ENCODE measurements at regions not wholly inside any gene's neighbourhood (a gene's known extent, or its start where the extent isn't known, plus 50 kb on each side); places are given as distances from the start of the nearest gene placed in this dataset.
"Not testable (repeated sequence)": the region's sequence is repeated elsewhere in the genome, so short reads cannot be mapped to it uniquely, and the experiment has no call there.

GRCh38 chr2:33907866-33908265, 308.8 kb upstream of the FAM98A start:
- Histone ChIP-seq H4K20me1 (ENCODE audit: insufficient read depth, low read length) (no peaks in the 10 kb centered on the region), H3K4me3 (ENCODE audit: low read length) (no peak overlapping the region)

GRCh38 chr2:33906129-33906528, 307.0 kb upstream of the FAM98A start:
- H3K9ac ChIP-seq (ENCODE audit: low read length); H3K27me3 ChIP-seq (ENCODE audit: low read depth, low read length); H3K79me2 ChIP-seq (ENCODE audit: low read length); H3K9me3 ChIP-seq (ENCODE audit: insufficient read depth, low read length); H3K36me3 ChIP-seq (replicated peaks; ENCODE audit: low read depth, low read length); H2AFZ ChIP-seq (ENCODE audit: low read depth, low read length); H3K27ac ChIP-seq (ENCODE audit: low read length); H4K20me1 ChIP-seq (ENCODE audit: insufficient read depth, low read length); H3K4me2 ChIP-seq (ENCODE audit: low read length); H3K4me1 ChIP-seq (ENCODE audit: low read length); H3K4me3 ChIP-seq (ENCODE audit: low read length): not testable (repeated sequence)

More at GRCh38 chr2:33907866-33908265, 308.8 kb upstream of the FAM98A start:
- H3K36me3 ChIP-seq (replicated peaks; ENCODE audit: low read depth, low read length) = no peaks in the 10 kb centered on the region
- no peak overlapping the region for H3K9ac ChIP-seq (ENCODE audit: low read length)
- no peak overlapping the region for H3K27ac ChIP-seq (ENCODE audit: low read length)
- H3K27me3 ChIP-seq (ENCODE audit: low read depth, low read length) = no peaks in the 10 kb centered on the region
- no peaks in the 10 kb centered on the region for H3K4me1 ChIP-seq (ENCODE audit: low read length)
- TF ChIP-seq EZH2phosphoT487 (IDR thresholded peaks at IDR 0.05; ENCODE audit: low read depth) (no peak), CTCF (IDR thresholded peaks at IDR 0.05; ENCODE audit: low read depth, low read length) (no peak)
- no peak overlapping the region for H2AFZ ChIP-seq (ENCODE audit: low read depth, low read length)
- no peaks in the 10 kb centered on the region for H3K9me3 ChIP-seq (ENCODE audit: insufficient read depth, low read length)
- no peak overlapping the region for H3K4me2 ChIP-seq (ENCODE audit: low read length)
- no peaks in the 10 kb centered on the region for H3K79me2 ChIP-seq (ENCODE audit: low read length)

GRCh38 chr2:33904801-33905200, 305.7 kb upstream of the FAM98A start:
- no peaks in the 10 kb centered on the region for H3K79me2 ChIP-seq (ENCODE audit: low read length)
- H3K4me1 ChIP-seq (ENCODE audit: low read length) = no peaks in the 10 kb centered on the region
- no peak overlapping the region for H3K27ac ChIP-seq (ENCODE audit: low read length)
- TF ChIP-seq CTCF (IDR thresholded peaks at IDR 0.05; ENCODE audit: low read depth, low read length) = no peak
- no peak for TF ChIP-seq EZH2phosphoT487 (IDR thresholded peaks at IDR 0.05; ENCODE audit: low read depth)
- H3K4me3 ChIP-seq (ENCODE audit: low read length) = no peak overlapping the region
- no peaks in the 10 kb centered on the region for H3K9me3 ChIP-seq (ENCODE audit: insufficient read depth, low read length)
- H3K27me3 ChIP-seq (ENCODE audit: low read depth, low read length) = no peaks in the 10 kb centered on the region
- H3K9ac ChIP-seq (ENCODE audit: low read length) = no peak overlapping the region
- no peak overlapping the region for H3K4me2 ChIP-seq (ENCODE audit: low read length)
- H2AFZ ChIP-seq (ENCODE audit: low read depth, low read length) = no peak overlapping the region
- H3K36me3 ChIP-seq (replicated peaks; ENCODE audit: low read depth, low read length) = no peaks in the 10 kb centered on the region
- H4K20me1 ChIP-seq (ENCODE audit: insufficient read depth, low read length) = no peaks in the 10 kb centered on the region

GRCh38 chr2:33903701-33904100, 304.6 kb upstream of the FAM98A start:
- no peak overlapping the region for H3K27ac ChIP-seq (ENCODE audit: low read length)
- no peak overlapping the region for H3K4me2 ChIP-seq (ENCODE audit: low read length)
- H4K20me1 ChIP-seq (ENCODE audit: insufficient read depth, low read length) = no peaks in the 10 kb centered on the region
- H3K79me2 ChIP-seq (ENCODE audit: low read length) = no peaks in the 10 kb centered on the region
- H3K36me3 ChIP-seq (replicated peaks; ENCODE audit: low read depth, low read length) = no peaks in the 10 kb centered on the region
- no peak overlapping the region for H2AFZ ChIP-seq (ENCODE audit: low read depth, low read length)
- no peaks in the 10 kb centered on the region for H3K4me1 ChIP-seq (ENCODE audit: low read length)
- H3K4me3 ChIP-seq (ENCODE audit: low read length) = no peak overlapping the region
- no peaks in the 10 kb centered on the region for H3K9me3 ChIP-seq (ENCODE audit: insufficient read depth, low read length)
- no peak for TF ChIP-seq EZH2phosphoT487 (IDR thresholded peaks at IDR 0.05; ENCODE audit: low read depth)
- no peak for TF ChIP-seq CTCF (IDR thresholded peaks at IDR 0.05; ENCODE audit: low read depth, low read length)
- no peaks in the 10 kb centered on the region for H3K27me3 ChIP-seq (ENCODE audit: low read depth, low read length)
- no peak overlapping the region for H3K9ac ChIP-seq (ENCODE audit: low read length)

- no peak overlapping the region for H3K4me2 ChIP-seq (ENCODE audit: low read length)
These were observed 304.1 kb upstream of the FAM98A start for GRCh38 chr2:33903215-33903614.

More at GRCh38 chr2:33903215-33903614, 304.1 kb upstream of the FAM98A start:
- Histone ChIP-seq H3K9me3 (ENCODE audit: insufficient read depth, low read length) (no peaks in the 10 kb centered on the region), H4K20me1 (ENCODE audit: insufficient read depth, low read length) (no peaks in the 10 kb centered on the region), H3K79me2 (ENCODE audit: low read length) (no peaks in the 10 kb centered on the region), H3K4me1 (ENCODE audit: low read length) (no peaks in the 10 kb centered on the region), H3K9ac (ENCODE audit: low read length) (no peak overlapping the region), H2AFZ (ENCODE audit: low read depth, low read length) (no peak overlapping the region), H3K36me3 (replicated peaks; ENCODE audit: low read depth, low read length) (no peaks in the 10 kb centered on the region), H3K27me3 (ENCODE audit: low read depth, low read length) (no peaks in the 10 kb centered on the region), H3K4me3 (ENCODE audit: low read length) (no peak overlapping the region), H3K27ac (ENCODE audit: low read length) (no peak overlapping the region)
- no peak for TF ChIP-seq CTCF (IDR thresholded peaks at IDR 0.05; ENCODE audit: low read depth, low read length)
- no peak for TF ChIP-seq EZH2phosphoT487 (IDR thresholded peaks at IDR 0.05; ENCODE audit: low read depth)

Data from OCI-LY3 (cell line).